ENCODE measurements at regions not wholly inside any gene's neighbourhood (a gene's known extent, or its start where the extent isn't known, plus 50 kb on each side); places are given as distances from the start of the nearest gene placed in this dataset.

GRCh38 chr6:22030730-22031619, 265.9 kb downstream of the PRL start:
- TF ChIP-seq CTCF (conservative IDR thresholded peaks at IDR 0.05; ENCODE audit: low read depth, low read length) = no peak
- TF ChIP-seq BHLHE40 (IDR thresholded peaks at IDR 0.05; ENCODE audit: low read depth, low read length) = no peak
- TF ChIP-seq SMC3 (IDR thresholded peaks at IDR 0.05; ENCODE audit: low read depth, low read length) = no peak
- no peak for TF ChIP-seq NFE2L2 (IDR thresholded peaks at IDR 0.05; ENCODE audit: low read depth, low read length)
- no peak for TF ChIP-seq MAFK (IDR thresholded peaks at IDR 0.05; ENCODE audit: low read depth, low read length)
- no peak for TF ChIP-seq RFX5 (IDR thresholded peaks at IDR 0.05; ENCODE audit: low read depth, low read length)
- no peak for TF ChIP-seq POLR2A (IDR thresholded peaks at IDR 0.05; ENCODE audit: low read depth, low read length)
- no peak for TF ChIP-seq USF2 (IDR thresholded peaks at IDR 0.05; ENCODE audit: low read depth, low read length)
- no peak for TF ChIP-seq FOS (IDR thresholded peaks at IDR 0.05; ENCODE audit: low read depth, low read length)
- TF ChIP-seq ELK1 (IDR thresholded peaks at IDR 0.05; ENCODE audit: borderline replicate concordance, low read depth, low read length) = no peak
- TF ChIP-seq CEBPB (IDR thresholded peaks at IDR 0.05; ENCODE audit: low read depth, low read length) = no peak
